ENCODE measurements at regions not wholly inside any gene's neighbourhood (a gene's known extent, or its start where the extent isn't known, plus 50 kb on each side); places are given as distances from the start of the nearest gene placed in this dataset.
"Not testable (repeated sequence)": the region's sequence is repeated elsewhere in the genome, so short reads cannot be mapped to it uniquely, and the experiment has no call there.

DNA sequence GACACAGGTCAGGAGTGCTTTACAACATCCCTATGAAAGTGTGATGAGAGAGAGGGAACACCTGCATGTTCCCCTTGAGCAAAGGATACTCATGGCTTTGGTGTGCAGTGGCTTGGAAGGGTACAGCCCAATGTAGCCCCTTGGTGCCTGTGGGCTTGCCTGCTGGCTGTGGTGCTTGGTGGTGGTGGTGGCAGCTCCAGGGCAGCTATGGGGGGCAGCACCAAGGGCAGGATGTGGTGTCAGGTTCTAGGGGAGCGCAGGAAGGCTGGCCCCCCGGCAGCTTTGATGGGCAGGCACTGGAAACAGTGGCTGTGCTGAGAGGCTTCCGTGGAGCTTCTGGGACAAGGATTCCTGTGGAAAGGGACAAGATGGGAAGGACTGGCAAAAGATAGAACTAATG, 464.0 kb upstream of the ZMIZ1 start:
- Histone ChIP-seq H3K9me3 (no peaks in the 10 kb centered on the region), H3K36me3 (no peaks in the 10 kb centered on the region), H3K27me3 (peaks cover 0 to 2% (median 0%) of the 10 kb centered on the region in 4 donors), H3K27ac (no peak overlapping the region), H3K4me3 (no peak overlapping the region), H3K4me1 (no peaks in the 10 kb centered on the region)
- intact Hi-C loops (cut with DNase I) = no loop called here
- ATAC-seq = no peak
- TF ChIP-seq, protein P1, sequence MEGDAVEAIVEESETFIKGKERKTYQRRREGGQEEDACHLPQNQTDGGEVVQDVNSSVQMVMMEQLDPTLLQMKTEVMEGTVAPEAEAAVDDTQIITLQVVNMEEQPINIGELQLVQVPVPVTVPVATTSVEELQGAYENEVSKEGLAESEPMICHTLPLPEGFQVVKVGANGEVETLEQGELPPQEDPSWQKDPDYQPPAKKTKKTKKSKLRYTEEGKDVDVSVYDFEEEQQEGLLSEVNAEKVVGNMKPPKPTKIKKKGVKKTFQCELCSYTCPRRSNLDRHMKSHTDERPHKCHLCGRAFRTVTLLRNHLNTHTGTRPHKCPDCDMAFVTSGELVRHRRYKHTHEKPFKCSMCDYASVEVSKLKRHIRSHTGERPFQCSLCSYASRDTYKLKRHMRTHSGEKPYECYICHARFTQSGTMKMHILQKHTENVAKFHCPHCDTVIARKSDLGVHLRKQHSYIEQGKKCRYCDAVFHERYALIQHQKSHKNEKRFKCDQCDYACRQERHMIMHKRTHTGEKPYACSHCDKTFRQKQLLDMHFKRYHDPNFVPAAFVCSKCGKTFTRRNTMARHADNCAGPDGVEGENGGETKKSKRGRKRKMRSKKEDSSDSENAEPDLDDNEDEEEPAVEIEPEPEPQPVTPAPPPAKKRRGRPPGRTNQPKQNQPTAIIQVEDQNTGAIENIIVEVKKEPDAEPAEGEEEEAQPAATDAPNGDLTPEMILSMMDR (IDR thresholded peaks at IDR 0.05) = no peak
- DNase-seq = no peak
- no peak for FAIRE-seq
- 79 to 85% methylated on average over 3 of the region's 3 CpGs for WGBS, 2 donors

DNA sequence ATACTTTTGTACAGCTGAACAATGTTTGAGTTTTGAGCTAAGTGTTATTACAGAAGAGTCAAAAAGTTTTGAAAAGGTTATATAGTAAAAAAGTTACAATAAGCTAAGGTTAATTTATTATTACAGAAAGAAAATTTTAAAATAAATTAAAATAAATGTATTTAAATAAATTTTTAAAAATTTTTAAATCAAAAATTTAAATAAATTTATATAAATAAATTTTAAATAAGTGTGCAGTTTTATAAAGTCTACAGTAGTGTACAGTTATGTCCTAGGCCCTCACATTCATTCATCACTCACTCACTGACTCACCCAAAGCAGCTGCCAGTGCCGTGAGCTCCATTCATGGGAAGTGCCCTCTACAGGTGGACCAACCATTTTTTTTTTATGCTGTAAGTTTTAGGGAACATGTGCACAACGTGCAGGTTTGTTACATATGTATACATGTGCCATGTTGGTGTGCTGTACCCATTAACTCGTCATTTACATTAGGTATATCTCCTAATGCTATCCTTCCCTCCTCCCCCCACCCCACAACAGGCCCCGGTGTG, 462.9 kb upstream of the ZMIZ1 start:
- ATAC-seq = peak in 1 of 4 donors; percentile 51
- H3K36me3 ChIP-seq = no peaks in the 10 kb centered on the region

DNA sequence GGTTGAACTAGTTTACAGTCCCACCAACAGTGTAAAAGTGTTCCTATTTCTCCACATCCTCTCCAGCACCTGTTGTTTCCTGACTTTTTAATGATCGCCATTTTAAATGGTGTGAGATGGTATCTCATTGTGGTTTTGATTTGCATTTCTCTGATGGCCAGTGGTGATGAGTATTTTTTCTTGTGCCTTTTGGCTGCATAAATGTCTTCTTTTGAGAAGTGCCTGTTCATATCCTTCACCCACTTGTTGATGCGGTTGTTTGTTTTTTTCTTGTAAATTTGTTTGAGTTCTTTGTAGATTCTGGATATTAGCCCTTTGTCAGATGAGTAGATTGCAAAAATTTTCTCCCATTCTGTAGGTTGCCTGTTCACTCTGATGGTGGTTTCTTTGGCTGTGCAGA, 462.0 kb upstream of the ZMIZ1 start:
- ATAC-seq; FAIRE-seq; DNase-seq; H3K36me3 ChIP-seq; H3K27ac ChIP-seq; H3K27me3 ChIP-seq; intact Hi-C loops (cut with DNase I); H3K4me3 ChIP-seq; H3K9me3 ChIP-seq; H3K4me1 ChIP-seq: not testable (repeated sequence)
- WGBS, 2 donors = 91 to 92% methylated on average over 2 of the region's 2 CpGs

More for the DNA sequence above, 462.9 kb upstream of the ZMIZ1 start:
- Histone ChIP-seq H3K4me3 (no peak overlapping the region), H3K27me3 (peaks cover 0 to 2% (median 0%) of the 10 kb centered on the region in 4 donors), H3K9me3 (no peaks in the 10 kb centered on the region), H3K27ac (no peak overlapping the region), H3K4me1 (no peaks in the 10 kb centered on the region)
- no peak for DNase-seq
- TF ChIP-seq, protein P1 (IDR thresholded peaks at IDR 0.05) = no peak
- 54 to 57% methylated on average over 3 to 4 of the region's 4 CpGs for WGBS, 2 donors
- peak; percentile 93 for FAIRE-seq
- intact Hi-C loops (cut with DNase I) = no loop called here

DNA sequence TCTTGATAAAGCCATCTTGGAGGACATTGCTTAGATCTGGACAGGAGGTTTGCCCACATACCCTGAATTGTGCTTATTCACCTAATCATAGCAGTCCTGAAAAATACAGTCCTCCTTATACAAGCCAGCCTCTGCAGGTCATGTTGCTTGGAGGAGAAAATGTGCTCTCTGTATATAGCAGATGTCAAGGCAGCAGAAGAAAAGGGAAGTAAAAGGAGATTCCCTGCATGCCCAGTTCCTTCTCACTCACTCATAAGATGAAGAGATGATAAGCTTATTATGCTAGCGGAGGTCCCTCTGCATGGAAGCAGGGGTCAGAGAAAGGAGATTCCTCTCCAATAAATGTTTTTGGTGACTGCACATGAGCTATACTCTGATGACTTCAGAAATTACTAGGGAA, 458.8 kb upstream of the ZMIZ1 start:
- TF ChIP-seq, protein P1 (IDR thresholded peaks at IDR 0.05) = no peak
- Histone ChIP-seq H3K9me3 (no peaks in the 10 kb centered on the region), H3K4me3 (no peak overlapping the region), H3K4me1 (no peaks in the 10 kb centered on the region), H3K27me3 (peaks cover 0 to 2% (median 0%) of the 10 kb centered on the region in 4 donors), H3K27ac (no peak overlapping the region), H3K36me3 (no peaks in the 10 kb centered on the region)
- WGBS, 2 donors = 95 to 100% methylated on average over 1 of the region's 1 CpG
- intact Hi-C loops (cut with DNase I) = no loop called here
- DNase-seq = no peak
- no peak for FAIRE-seq
- ATAC-seq = no peak

DNA sequence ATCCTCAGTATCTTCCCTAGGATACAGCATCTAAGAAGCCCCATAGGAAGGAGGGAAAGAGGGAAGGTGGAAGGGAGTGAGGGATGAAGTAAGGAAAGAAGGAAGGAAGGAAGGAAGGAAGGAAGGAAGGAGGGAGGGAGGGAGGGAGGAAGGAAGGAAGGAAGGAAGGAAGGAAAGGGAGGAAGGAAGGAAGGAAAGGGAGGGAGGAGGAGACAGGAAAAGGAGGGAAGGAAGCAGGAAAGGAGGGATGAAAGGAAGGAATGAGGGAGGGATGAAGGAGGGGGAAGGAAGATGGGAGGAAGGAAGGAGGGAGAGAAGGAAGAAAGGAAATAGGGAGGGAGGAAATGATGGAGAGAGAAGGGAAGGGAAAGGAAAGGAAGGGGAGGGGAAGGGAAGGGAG, 455.6 kb upstream of the ZMIZ1 start:
- TF ChIP-seq, protein P1 (IDR thresholded peaks at IDR 0.05) = no peak
- Histone ChIP-seq H3K36me3 (no peaks in the 10 kb centered on the region), H3K27me3 (peaks cover 0 to 2% (median 0%) of the 10 kb centered on the region in 4 donors), H3K9me3 (no peaks in the 10 kb centered on the region), H3K4me3 (no peak overlapping the region), H3K27ac (no peak overlapping the region), H3K4me1 (no peaks in the 10 kb centered on the region)
- DNase-seq = no peak
- FAIRE-seq = no peak
- no peak for ATAC-seq
- intact Hi-C loops (cut with DNase I) = no loop called here

Data from pancreas (tissue), 10 donors.